GM18498 (cell line): ENCODE measurements at regions not wholly inside any gene's neighbourhood (a gene's known extent, or its start where the extent isn't known, plus 50 kb on each side); places are given as distances from the start of the nearest gene placed in this dataset.
"Not testable (repeated sequence)": the region's sequence is repeated elsewhere in the genome, so short reads cannot be mapped to it uniquely, and the experiment has no call there.

ENCODE experiments used
- ATAC-seq: cut with Tn5 transposase; IDR thresholded peaks from one replicate; pipeline ENCODE4 v1.9.1; 2021; ENCODE audit warnings: mild to moderate bottlenecking, moderate library complexity; ENCODE audit not compliant: unreplicated experiment

DNA sequence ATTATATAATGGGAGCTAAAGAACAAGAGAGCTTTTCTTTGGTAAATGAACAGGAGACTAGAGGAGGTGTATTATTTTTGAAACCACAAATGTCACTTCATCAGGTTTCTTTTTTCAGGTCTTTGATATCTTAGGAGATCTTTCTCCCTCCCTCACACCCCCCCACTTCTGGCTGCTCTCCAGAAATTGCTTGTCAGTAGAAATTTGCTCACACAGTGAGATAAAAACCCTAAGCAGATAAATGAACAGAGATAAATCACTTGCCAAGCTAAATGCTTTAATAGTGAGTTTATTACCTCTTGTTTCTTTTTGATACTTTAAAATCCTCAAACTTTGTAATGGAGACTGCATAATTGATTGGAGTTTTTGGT, 421.2 kb upstream of the TENM3 start:
- no peak for ATAC-seq

DNA sequence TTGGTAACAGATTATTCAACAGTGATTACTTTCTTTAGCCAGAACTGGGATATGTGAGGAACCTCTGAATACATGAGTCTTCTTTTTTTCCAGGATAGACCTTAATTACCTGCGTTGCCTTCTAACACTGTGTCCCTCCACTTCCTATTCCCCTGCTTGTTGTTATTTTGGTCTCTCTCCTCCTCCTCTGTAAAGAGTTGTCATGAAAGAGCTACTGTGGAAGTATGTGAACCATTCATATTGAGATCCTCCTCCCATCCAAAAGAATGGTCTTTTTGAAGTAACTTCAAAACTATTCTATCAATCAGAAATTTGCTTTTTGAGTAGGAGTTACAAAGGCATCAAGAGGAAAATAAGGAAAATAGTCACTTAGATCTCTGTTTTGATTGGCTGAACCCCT, 420.0 kb upstream of the TENM3 start:
- no peak for ATAC-seq

DNA sequence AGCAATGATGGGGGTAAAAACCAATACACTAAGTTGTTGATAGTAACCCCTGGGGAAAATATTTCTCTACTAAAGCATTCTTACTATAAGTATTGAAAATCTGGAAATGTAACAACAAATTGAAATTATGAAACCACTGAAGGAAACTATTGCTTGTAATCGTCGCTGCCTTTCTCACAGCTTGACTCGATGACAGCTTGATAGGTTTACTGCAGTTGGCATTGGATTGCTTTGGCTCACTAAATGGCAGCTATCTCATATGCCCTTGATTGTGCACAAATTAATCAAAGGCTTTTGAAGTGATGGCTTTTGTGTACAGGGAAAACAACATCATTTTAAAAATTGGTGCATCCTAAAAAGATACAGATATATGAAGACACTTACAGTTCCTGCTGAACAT, 419.6 kb upstream of the TENM3 start:
- no peak for ATAC-seq

DNA sequence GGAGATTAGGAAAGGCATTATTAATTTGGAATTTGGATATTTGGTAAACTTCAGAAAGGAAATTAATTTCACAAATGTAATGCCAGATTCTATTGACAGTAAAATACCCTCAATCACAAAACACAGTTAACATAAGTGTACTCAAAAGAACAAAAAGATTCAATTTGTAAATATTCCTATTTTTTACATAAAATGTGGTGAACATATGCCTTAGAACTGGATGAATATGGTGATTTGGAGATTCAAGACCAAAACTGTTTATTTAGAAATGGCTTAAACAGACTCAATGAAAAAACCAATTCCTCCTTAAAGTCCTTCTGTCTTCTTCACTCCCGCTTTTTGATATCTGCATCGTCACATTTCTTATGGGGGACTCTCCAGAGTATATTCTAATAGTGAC, 417.6 kb upstream of the TENM3 start:
- no peak for ATAC-seq

DNA sequence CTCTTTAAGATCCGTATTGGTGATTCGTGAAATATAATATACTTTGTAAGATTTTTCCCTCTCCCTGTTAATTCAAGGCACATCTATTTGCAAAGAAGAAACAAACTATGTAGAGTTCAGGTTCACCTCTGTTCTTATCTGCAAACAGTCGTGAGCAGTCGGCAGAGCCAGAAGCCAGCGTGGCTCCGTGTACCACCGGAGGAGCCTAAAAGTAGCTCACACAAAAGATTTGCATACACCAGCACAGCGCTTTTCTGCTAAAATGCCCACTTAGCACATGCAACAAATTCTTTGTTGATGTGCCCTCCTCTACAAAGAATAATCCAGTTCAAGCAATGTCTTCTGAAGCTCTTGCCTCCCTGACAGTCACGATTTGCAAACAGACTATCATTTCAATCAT, 416.0 kb upstream of the TENM3 start:
- ATAC-seq, result no peak

DNA sequence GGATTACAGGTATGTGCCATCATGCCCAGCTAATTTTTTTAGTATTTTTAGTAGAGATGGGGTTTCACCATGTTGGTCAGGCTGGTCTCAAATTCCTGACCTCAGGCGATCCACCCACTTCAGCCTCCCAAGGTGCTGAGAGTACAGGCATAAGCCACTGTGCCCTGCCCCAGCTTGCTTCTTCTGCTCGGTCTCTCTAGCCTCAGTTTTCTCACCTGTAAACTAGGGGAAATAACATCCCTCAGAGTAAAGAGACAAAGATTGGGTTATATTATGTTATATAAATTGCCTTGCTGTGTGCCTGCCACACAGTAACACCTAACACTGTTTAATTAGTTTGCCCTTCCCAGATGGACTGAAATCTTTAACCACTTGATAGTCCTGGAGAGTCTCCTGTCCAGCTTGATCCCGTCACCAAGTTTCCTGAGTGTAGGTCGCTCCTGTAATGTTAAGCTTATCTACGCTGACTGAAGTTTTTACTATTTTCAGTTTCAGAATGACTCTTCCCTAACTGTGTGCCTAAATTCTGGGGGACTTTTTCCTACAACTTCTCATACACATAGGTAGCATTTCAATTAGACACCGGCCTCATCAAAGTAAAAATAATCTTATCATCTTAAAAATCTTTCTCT, 412.7 kb upstream of the TENM3 start:
- peak; percentile 78 for ATAC-seq

DNA sequence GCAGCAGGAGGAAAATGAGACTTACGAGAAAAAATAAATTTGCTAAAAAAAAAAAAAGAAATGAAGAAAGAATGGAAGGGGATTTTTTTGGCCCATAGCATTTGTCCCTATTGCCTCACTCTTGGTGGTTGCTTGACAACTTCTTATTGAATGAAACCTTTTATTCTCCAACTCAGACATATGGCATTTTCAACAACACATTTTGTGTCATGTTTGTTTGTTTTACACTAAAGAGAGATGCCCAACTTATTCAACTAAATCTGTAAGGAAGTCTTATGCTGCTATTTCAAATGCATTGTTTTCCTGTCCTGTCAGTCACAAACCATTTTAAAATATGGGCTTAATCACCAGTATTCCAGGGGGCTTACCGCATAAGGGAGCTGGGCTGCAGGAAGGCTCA, 409.1 kb upstream of the TENM3 start:
- ATAC-seq, result no peak

DNA sequence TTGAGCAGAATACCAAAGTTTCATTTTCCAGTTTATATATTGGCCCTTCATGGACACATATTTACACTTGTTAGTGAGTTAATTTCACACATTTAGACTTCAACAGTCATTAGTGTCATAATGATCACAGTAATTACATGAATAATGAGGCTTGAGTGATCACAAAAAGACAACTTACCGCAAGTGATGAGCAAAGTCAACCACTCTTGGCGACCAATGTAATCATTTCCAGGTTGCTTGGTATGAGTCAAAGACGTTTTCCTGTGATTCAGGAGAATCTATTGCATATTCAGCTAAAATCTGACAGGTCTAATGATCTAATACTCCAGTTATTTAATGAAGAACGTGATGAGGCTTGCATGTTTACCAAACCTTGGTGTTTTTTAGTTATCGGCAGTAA, 407.9 kb upstream of the TENM3 start:
- ATAC-seq, result no peak

DNA sequence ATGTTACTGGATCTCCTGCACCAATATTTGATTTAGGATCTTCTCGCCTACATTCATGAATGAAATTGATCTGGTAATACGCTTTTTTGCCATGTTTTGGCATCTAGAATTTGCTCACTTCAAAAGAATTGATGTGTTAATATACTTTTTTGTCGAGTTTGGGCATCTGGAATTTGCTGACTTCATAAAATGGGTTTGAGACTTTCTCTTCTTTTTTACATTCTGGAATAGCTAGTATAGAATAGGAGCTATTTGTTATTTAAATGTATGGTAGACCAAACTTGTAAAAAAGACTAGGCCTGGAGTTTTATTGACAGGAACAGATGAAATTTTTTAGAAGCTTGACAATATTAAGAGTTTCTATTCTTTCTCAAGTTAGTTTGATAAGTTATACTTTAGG, 404.9 kb upstream of the TENM3 start:
- ATAC-seq, result no peak

DNA sequence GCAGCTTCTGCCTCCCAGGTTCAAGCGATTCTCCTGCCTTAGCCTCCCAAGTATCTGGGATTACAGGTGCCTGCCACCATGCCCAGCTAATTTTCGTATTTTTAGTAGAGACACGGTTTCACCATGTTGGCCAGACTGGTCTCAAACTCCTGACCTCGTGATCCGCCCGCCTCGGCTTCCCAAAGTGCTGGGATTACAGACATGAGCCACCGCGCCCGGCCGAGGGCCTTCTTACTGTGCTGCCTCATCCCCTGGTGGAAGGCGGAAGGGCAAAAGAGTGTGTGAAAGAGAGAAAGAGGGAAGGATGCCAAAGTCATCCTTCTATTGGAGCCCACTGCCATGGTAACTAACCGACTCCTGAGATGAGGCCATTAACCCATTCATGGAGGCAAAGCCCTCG, 399.4 kb upstream of the TENM3 start:
- not testable (repeated sequence) for ATAC-seq

DNA sequence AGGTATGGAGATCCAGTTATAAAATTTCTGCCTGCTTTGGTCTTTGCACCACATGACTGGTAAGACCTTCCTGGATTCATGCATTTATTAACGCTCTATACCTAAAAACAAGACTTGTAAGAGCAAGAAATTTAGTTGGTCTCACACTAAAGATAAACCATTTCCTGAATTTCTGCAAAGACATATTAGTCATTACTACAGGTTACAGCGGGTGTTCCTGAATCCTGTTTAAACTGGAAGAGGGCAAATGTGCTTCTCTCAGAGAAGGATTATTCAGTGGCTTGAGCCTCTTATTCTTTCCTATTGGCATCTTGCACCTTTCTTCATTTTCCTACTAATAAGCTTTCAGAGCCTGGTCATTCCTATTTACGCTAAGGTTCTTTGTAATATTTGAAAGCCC, 397.6 kb upstream of the TENM3 start:
- no peak for ATAC-seq

DNA sequence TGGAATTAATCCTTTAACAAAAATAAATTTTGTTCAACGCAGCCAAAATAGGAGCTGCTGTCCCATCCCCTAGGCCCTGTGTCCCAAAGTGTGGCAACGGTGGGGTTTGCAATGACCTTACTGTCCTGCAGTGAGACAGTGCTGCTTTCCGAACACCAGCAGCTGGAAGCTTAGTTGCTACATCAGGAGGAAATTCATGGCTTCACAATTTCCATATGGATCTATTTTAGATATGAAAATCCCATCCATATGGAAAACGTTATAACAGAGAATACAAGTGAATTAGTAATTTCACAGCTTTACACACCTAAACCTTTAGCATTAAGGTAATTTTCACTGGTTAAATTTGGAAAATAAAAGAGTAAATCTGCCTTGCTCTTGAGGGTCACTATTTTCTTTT, 396.3 kb upstream of the TENM3 start:
- ATAC-seq, result no peak

DNA sequence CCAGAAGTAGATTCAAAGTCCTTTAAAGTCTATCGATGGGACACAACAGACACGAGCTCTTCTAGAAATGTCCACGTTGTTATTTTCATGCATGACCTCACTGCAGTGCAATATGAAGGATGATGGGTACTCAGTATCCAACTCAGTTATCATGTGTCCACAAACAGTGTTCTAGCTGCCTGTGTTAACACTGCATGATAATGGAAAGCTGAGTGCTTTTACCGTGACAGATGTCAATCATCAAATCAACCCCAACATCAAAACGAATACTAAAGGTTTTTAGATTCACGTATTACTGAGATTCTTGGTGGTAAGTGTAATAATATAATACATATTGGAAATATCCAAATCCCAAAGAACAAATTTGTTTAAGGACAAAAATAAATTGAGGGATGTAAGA, 394.8 kb upstream of the TENM3 start:
- ATAC-seq, result no peak

DNA sequence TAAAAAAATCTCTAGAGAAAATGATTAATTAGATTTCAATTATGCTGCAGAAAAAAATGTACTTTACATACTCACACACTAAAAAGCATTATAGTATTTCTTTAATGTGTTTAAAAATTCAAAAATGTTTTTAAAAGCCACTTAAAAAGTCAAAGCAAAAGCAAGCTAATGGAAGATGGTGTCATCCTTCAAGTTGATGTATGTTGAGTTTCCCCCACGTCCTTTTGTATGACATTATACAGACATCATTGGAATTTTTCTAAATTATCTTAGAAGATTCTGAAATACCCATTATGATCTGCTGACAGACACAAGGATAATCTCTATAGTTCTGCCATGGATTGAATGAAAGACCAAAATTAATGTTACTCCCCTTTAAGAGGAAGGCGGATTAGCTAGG, 393.7 kb upstream of the TENM3 start:
- ATAC-seq, result no peak

DNA sequence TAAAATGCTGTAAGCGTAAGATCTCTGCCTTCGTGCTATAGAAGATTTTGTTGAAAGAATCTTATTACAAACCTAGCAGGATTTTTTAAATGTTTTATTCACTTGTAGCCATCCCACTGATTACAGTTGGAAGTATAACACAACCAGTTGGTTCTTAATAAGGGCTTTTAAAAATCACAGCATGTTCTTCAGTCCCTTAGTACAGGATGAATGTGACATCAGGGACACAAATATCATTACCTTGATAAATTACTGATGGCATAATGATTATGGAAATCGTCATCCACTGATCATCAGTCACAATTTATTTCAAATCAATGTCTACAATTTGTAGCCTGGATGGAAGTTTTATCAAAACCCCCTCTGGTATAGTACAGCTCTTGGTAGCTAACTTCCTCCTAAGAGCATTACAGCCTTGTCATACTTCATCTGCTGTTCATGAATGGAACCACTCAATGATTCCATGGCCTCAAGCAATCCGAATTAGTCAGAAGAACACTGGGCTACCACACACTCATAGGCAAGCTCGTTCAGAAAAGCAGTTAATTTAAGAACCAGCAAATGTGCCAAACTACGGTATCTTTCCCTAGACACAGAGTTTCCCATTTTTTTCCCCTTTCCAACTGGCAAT, 389.2 kb upstream of the TENM3 start:
- no peak for ATAC-seq

DNA sequence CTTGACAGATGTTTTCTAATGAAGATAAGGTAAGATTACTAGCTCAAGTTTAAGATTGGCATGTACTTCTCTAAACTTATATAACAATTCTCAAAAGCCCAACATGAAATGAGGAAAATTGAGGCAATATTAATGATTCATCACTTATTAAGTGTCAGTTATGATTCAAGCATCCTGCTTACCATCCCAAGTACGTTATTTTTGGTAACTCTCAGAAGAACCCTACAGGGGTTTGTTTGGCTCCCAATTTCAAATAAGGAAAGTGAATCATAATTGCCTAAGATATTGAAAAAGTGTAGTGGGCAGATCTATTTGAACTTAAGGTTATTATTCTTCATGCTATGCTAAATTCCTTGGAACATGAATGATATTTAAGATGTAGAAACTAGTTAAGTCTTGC, 387.9 kb upstream of the TENM3 start:
- ATAC-seq, result no peak

DNA sequence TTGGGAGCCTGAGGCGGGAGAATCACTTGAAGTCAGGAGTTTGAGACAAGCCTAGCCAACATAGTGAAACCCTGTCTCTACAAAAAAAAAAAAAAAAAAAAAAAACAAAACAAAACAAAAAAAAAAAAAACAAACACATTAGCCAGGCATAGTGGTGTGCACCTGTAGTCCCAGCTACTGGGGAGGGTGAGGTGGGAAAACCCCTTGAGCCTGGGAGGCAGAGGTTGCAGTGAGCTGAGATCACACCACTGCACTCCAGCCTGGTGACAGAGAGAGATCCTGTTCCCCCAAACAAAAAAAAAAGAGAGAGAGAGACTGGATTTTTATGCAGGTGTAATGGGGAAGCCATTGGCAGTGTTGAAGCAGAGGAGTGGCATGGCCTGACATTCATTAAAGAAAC, 385.7 kb upstream of the TENM3 start:
- not testable (repeated sequence) for ATAC-seq

DNA sequence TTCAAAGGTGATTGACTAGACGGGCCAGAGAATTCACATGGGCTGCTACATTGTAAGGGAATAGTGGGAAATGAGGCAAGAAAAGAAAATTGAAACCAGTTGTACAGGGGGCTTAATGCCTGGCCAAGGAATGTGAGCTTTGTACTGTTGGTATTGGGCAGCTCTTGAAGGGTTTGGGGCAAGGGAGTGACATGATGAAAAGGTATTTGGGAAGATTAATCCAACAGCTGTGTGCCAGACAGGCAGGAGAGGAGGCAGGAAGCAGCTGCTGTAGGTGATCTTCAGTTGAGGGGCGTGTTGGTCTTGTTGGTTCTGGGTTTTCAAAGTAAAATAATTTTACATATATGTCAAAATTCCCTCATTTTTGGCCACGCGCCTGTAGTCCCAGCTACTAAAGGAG, 384.5 kb upstream of the TENM3 start:
- no peak for ATAC-seq

DNA sequence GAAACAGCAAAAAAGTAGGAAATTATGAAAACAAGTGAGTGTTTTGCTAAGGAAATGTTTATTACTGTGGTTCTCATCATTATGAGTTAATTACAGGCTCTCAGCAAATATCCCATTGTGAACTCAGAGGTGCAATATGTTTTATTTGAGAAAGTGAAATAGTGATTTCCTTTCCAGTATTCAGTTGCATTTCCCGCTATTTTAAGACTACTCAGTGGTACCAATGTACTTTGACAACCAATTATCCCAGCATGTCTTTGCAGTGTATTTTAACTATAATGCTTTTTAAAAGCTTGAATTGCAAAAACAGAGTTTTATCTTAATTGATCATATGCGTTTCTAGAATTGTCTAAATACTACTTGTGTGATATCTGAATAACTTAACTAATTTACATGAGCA, 383.8 kb upstream of the TENM3 start:
- no peak for ATAC-seq

DNA sequence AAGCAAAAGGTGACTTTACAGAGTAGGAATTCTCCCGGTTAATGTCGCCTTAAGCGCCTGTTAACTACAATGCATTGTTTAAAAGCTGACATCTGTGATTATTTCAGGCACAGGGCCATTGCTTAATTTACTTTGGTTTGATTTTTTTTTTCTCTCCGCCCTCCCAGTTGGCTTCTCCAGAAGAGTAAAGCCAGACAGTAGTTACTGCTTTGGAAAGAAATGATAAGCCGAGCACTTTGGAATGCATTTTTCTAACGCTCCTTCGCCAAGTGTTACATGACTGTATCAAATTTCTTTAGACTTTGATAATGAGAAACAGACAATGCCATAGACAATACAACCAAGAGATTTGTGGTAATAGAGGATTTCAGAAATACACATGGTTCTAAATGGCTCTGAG, 383.0 kb upstream of the TENM3 start:
- ATAC-seq, result no peak

DNA sequence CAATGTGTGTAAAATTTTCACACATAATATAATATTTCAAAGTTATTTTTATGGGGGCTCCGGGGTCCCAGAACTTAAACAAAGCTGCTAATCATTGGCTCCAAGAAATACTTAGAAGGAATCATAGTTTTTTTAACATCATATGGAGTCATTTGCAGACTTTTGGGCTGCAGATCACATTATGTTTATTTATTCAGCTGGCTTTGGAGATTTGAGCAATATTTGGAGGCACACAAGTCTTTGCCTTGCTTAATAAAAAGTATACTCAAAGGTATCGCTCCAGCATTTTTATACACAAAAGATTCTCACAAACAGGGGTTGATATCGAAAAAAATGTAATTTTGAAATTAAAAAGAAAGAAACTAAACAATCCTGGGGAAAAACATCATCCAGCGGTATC, 382.5 kb upstream of the TENM3 start:
- ATAC-seq, result no peak

DNA sequence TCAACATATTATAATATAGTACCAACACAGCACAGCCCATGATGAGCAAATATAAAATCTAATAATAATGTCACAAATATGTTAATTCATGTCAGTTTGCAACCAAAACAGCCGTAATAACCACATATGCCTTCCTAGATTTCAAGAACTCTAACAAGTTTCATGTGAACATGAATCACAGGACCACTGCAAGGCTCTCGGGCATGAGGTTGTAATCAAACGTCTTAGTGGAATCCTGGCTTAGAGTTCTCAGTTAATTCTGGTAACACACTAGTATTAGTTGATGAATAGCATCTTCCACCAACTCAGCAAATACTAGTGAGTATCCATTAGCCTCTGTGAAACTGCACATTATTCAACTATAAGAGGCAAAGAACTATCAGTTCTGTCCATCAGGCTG, 379.3 kb upstream of the TENM3 start:
- no peak for ATAC-seq

DNA sequence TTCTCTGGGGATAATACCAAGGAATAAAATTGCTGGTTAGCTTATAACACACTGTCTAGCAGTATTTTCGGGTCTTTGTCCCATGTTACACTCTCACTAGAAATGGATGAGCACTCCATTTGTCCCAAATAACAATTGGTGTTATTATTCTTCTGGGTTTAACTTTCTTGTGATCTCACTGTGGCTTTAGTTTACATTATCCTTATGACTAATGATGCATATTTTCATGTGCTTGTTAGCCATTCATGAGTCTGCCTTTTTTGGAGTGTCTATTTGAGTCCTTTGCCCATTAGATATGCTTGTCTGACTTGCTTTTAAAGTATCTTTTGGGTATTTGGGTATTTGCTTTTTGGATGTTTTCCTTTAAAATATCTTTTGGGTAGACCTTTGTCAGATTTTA, 372.9 kb upstream of the TENM3 start:
- ATAC-seq, result no peak
